ENCODE measurements at regions not wholly inside any gene's neighbourhood (a gene's known extent, or its start where the extent isn't known, plus 50 kb on each side); places are given as distances from the start of the nearest gene placed in this dataset.

GRCh38 chr13:65932013-65932412 is 1298.1 kb downstream of the PCDH9 start:
- TF ChIP-seq CTCF (IDR thresholded peaks at IDR 0.05 in 2 of 3, conservative IDR thresholded peaks at IDR 0.05 in 1 of 3; ENCODE audit: borderline replicate concordance in 1 of 3, insufficient read depth in 1 of 3, low read depth in 2 of 3, low read length in 2 of 3) (no peak), SIN3A (IDR thresholded peaks at IDR 0.05; ENCODE audit: low read depth) (no peak), EZH2 (IDR thresholded peaks at IDR 0.05) (no peak), POLR2A (IDR thresholded peaks at IDR 0.05; ENCODE audit: borderline replicate concordance, extremely low read depth, insufficient read depth, insufficient read length) (no peak), EZH2phosphoT487 (IDR thresholded peaks at IDR 0.05; ENCODE audit: borderline replicate concordance) (no peak), POLR2AphosphoS5 (IDR thresholded peaks at IDR 0.05; ENCODE audit: low read depth, low read length) (no peak), CEBPB (IDR thresholded peaks at IDR 0.05; ENCODE audit: low read depth) (no peak), YY1 (IDR thresholded peaks at IDR 0.05; ENCODE audit: extremely low read depth, insufficient replicate concordance, low read depth, low read length) (no peak), ZNF274 (IDR thresholded peaks at IDR 0.05; ENCODE audit: low read depth, low read length) (no peak), JUND (IDR thresholded peaks at IDR 0.05) (no peak), SP1 (IDR thresholded peaks at IDR 0.05; ENCODE audit: low read depth) (no peak), ATF3 (IDR thresholded peaks at IDR 0.05) (no peak), TCF7L2 (IDR thresholded peaks at IDR 0.05; ENCODE audit: borderline replicate concordance, extremely low read depth, insufficient read depth, insufficient read length) (no peak)

Data from HCT116 (cell line).